IMR-90 (cell line): ENCODE measurements at regions not wholly inside any gene's neighbourhood (a gene's known extent, or its start where the extent isn't known, plus 50 kb on each side); places are given as distances from the start of the nearest gene placed in this dataset.

Experiments
- ATAC-seq: fragments of 200-7000 bp; cut with Tn5 transposase; 2 replicates; pipeline ENCODE4 v1.9.1; 2020; ENCODE audit warnings: low read depth, mild to moderate bottlenecking, moderate library complexity
- BruUV-seq: library from RNA; stranded (reverse); fragments of 400-500 nt; replicated peaks from 2 replicates; lab custom pipeline; 2021; lab: Mats Ljungman, UMichigan
- CTCF ChIA-PET: fragments of 300-600 bp; formaldehyde crosslinking; extraction: SDS; loops from one replicate; lab custom pipeline; 2021; ENCODE audit warnings: antibody characterized with exemption; lab: Yijun Ruan, JAX
- POLR2A ChIA-PET: fragments of 300-600 bp; sonication (Branson Sonifier 250); formaldehyde crosslinking; loops from one replicate; lab custom pipeline; 2022; ENCODE audit warnings: antibody characterized with exemption; ENCODE audit not compliant: unreplicated experiment; lab: Charles Lee
- DNase-seq: peaks from one replicate; pipeline ENCODE4 v3.0.0; 2013
- H2AFZ ChIP-seq: replicated peaks from 2 replicates; pipeline ENCODE3; 2013; ENCODE audit warnings: low read length, mild to moderate bottlenecking; ENCODE audit not compliant: poor library complexity
- H2AK5ac ChIP-seq: 2 replicates; pipeline ENCODE4 v1.6.1; 2013; ENCODE audit warnings: low read depth, low read length, inconsistent platforms
- H2AK9ac ChIP-seq: replicated peaks from 2 replicates; pipeline ENCODE3; 2013; ENCODE audit warnings: mild to moderate bottlenecking, low read depth, low read length, moderate library complexity; ENCODE audit not compliant: poor library complexity
- H2BK120ac ChIP-seq: 2 replicates; pipeline ENCODE4 v1.6.1; 2013; ENCODE audit warnings: low read depth, low read length, inconsistent platforms
- H2BK15ac ChIP-seq: 3 replicates; pipeline ENCODE4 v1.6.1; 2013; ENCODE audit warnings: low read depth, low read length, inconsistent platforms
- H2BK20ac ChIP-seq: 2 replicates; pipeline ENCODE4 v1.6.1; 2013; ENCODE audit warnings: low read depth, mild to moderate bottlenecking, inconsistent platforms, low read length, moderate library complexity
- H2BK5ac ChIP-seq: 2 replicates; pipeline ENCODE4 v1.6.1; 2013; ENCODE audit warnings: mild to moderate bottlenecking, low read depth, low read length, inconsistent platforms; ENCODE audit not compliant: poor library complexity, severe bottlenecking
- H3K14ac ChIP-seq: replicated peaks from 2 replicates; pipeline ENCODE4 v1.6.1; 2013; ENCODE audit warnings: low read depth, low read length, inconsistent platforms
- H3K18ac ChIP-seq: 2 replicates; pipeline ENCODE4 v1.6.1; 2013; ENCODE audit warnings: low read depth, low read length, control low read depth
- H3K23ac ChIP-seq: 2 replicates; pipeline ENCODE4 v1.6.1; 2013; ENCODE audit warnings: low read depth, low read length, inconsistent platforms
- H3K27ac ChIP-seq: 2 replicates; pipeline ENCODE4 v1.5.1; 2013; ENCODE audit warnings: mild to moderate bottlenecking, control low read depth, low read length; ENCODE audit not compliant: insufficient read depth
- H3K27me3 ChIP-seq: 2 replicates; pipeline ENCODE4 v1.6.1; 2013; ENCODE audit warnings: low read length; ENCODE audit not compliant: control insufficient read depth, insufficient read depth
- H3K36me3 ChIP-seq: 2 replicates; pipeline ENCODE4 v1.6.1; 2013; ENCODE audit warnings: low read length, mixed read lengths; ENCODE audit not compliant: control insufficient read depth, insufficient read depth
- H3K4ac ChIP-seq: 2 replicates; pipeline ENCODE4 v1.6.1; 2013; ENCODE audit warnings: low read depth, low read length, inconsistent platforms
- H3K4me1 ChIP-seq: 2 replicates; pipeline ENCODE4 v1.6.1; 2013; ENCODE audit warnings: low read length, mixed read lengths; ENCODE audit not compliant: control insufficient read depth, insufficient read depth
- H3K4me2 ChIP-seq: 2 replicates; pipeline ENCODE4 v1.6.1; 2013; ENCODE audit warnings: low read depth, mild to moderate bottlenecking, control low read depth, low read length, moderate library complexity
- H3K4me3 ChIP-seq: 2 replicates; pipeline ENCODE4 v1.5.1; 2013; ENCODE audit warnings: low read depth, mild to moderate bottlenecking, control low read depth, low read length, moderate library complexity; ENCODE audit not compliant: insufficient read depth
- H3K56ac ChIP-seq: 2 replicates; pipeline ENCODE4 v1.6.1; 2013; ENCODE audit warnings: low read length, inconsistent platforms; ENCODE audit not compliant: insufficient read depth; ENCODE audit errors: extremely low read depth
- H3K79me1 ChIP-seq, 2 experiments: 2 replicates each; pipeline ENCODE4 v1.6.1; 2013; ENCODE audit warnings: low read length in 2 of 2, inconsistent platforms in 1 of 2, low read depth in 1 of 2
- H3K9ac ChIP-seq: 2 replicates; pipeline ENCODE4 v1.6.1; 2013; ENCODE audit warnings: low read depth, low read length, control low read depth
- H3K9me1 ChIP-seq: 2 replicates; pipeline ENCODE4 v1.6.1; 2013; ENCODE audit warnings: low read length, inconsistent platforms; ENCODE audit not compliant: insufficient read depth
- H3K9me3 ChIP-seq: 2 replicates; pipeline ENCODE4 v1.6.1; 2013; ENCODE audit warnings: low read length; ENCODE audit not compliant: control insufficient read depth, insufficient read depth
- H4K20me1 ChIP-seq: 2 replicates; pipeline ENCODE4 v1.6.1; 2013; ENCODE audit warnings: low read length, inconsistent platforms; ENCODE audit not compliant: insufficient read depth
- H4K5ac ChIP-seq: 2 replicates; pipeline ENCODE4 v1.6.1; 2013; ENCODE audit warnings: mild to moderate bottlenecking, low read depth, low read length, control low read depth
- H4K8ac ChIP-seq, 2 experiments: 2 replicates each; pipeline ENCODE4 v1.6.1; 2013; ENCODE audit warnings: low read depth in 2 of 2, low read length in 2 of 2, control low read depth in 1 of 2, inconsistent platforms in 1 of 2
- H4K91ac ChIP-seq: 2 replicates; pipeline ENCODE4 v1.6.1; 2013; ENCODE audit warnings: low read depth, low read length, inconsistent platforms; ENCODE audit not compliant: insufficient read depth
- BHLHE40 ChIP-seq: fragments of 150-350 bp; IDR thresholded peaks from 2 replicates; pipeline ENCODE4 v1.6.1; 2016; ENCODE audit warnings: mild to moderate bottlenecking, low read depth, low read length
- CEBPB ChIP-seq: IDR thresholded peaks from 2 replicates; pipeline ENCODE4 v1.6.1; 2012; ENCODE audit warnings: low read depth, low read length, improper control_type of control experiment
- CHD1 ChIP-seq: IDR thresholded peaks from 2 replicates; pipeline ENCODE4 v1.6.1; 2012; ENCODE audit warnings: low read depth, low read length, improper control_type of control experiment
- CTCF ChIP-seq: conservative IDR thresholded peaks from 2 replicates; pipeline ENCODE4 v1.5.1; 2012; ENCODE audit warnings: mild to moderate bottlenecking, low read depth, low read length, improper control_type of control experiment
- ELK1 ChIP-seq: fragments of 150-350 bp; IDR thresholded peaks from 2 replicates; pipeline ENCODE4 v1.6.1; 2016; ENCODE audit warnings: low read depth, mild to moderate bottlenecking, low read length, moderate library complexity, borderline replicate concordance
- FOS ChIP-seq: fragments of 150-350 bp; IDR thresholded peaks from 2 replicates; pipeline ENCODE4 v1.6.1; 2016; ENCODE audit warnings: low read depth, low read length
- MAFK ChIP-seq: IDR thresholded peaks from 2 replicates; pipeline ENCODE4 v1.6.1; 2012; ENCODE audit warnings: low read depth, low read length, improper control_type of control experiment
- MXI1 ChIP-seq: IDR thresholded peaks from 2 replicates; pipeline ENCODE4 v1.6.1; 2012; ENCODE audit warnings: low read depth, mild to moderate bottlenecking, low read length, moderate library complexity, borderline replicate concordance
- NFE2L2 ChIP-seq: fragments of 150-350 bp; IDR thresholded peaks from 2 replicates; pipeline ENCODE4 v1.6.1; 2016; ENCODE audit warnings: low read depth, mild to moderate bottlenecking, low read length
- POLR2A ChIP-seq: IDR thresholded peaks from 2 replicates; pipeline ENCODE4 v1.6.1; 2012; ENCODE audit warnings: mild to moderate bottlenecking, low read depth, low read length
- RCOR1 ChIP-seq: IDR thresholded peaks from 2 replicates; pipeline ENCODE4 v1.6.1; 2012; ENCODE audit warnings: mild to moderate bottlenecking, low read length, improper control_type of control experiment; ENCODE audit not compliant: insufficient replicate concordance
- RFX5 ChIP-seq: IDR thresholded peaks from 2 replicates; pipeline ENCODE4 v1.8.0; 2012; ENCODE audit warnings: low read depth, mild to moderate bottlenecking, low read length, moderate library complexity
- SMC3 ChIP-seq: fragments of 150-350 bp; IDR thresholded peaks from 2 replicates; pipeline ENCODE4 v1.6.1; 2016; ENCODE audit warnings: low read depth, mild to moderate bottlenecking, antibody characterized with exemption, low read length, moderate library complexity
- WGBS, 2 experiments: methylation state at CpG; one replicate each; pipeline versions ENCODE4 v1.1.5 to v1.1.7; 2013; ENCODE audit warnings: missing lambda C conversion rate in 2 of 2; ENCODE audit not compliant: insufficient read length in 1 of 2; ENCODE audit errors: extremely low coverage in 2 of 2; 5-methylcytosine and 5-hydroxymethylcytosine counted together
- dilution Hi-C: fragments of 300-500 bp; cut with HindIII; formaldehyde crosslinking; loops from one replicate; pipeline ENCODE4 v1.14.3; 2018; ENCODE audit warnings: low sequenced_read_pairs; ENCODE audit not compliant: unreplicated experiment
- in situ Hi-C: fragments of 300-500 bp; cut with MboI; formaldehyde crosslinking; loops from 3 replicates; pipeline ENCODE4 v1.14.3; 2019; ENCODE audit warnings: low sequenced_read_pairs, inconsistent platforms, mixed read lengths
- intact Hi-C: fragments of 100-400 bp; cut with micrococcal nuclease; formaldehyde crosslinking; loops from 2 replicates; pipeline ENCODE4 v1.10.0; 2022
- TF ChIP-seq, protein P1 (sequence below): fragments of 150-350 bp; IDR thresholded peaks from 2 replicates; pipeline ENCODE4 v1.6.1; 2017; ENCODE audit warnings: mild to moderate bottlenecking, antibody characterized with exemption, low read length, low read depth

DNA sequence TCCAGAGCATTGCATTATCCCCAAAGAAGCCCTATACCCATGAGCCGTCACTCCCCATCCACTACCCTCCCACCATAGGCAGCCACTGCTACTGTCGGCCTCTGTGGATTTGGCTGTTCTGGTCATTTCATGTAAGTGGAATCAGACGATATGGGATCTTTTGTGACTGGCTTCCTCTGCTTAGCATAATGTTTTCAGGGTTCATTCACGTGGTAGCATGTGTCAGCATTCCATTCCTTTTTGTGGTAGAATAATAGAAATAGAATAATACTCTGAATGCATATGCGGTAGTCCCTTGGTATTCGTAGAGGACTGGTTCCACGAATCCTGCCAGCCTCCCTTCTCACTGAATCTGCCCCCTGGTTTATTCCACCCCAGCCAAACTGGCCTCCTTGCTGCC, 402.6 kb upstream of the SULF2 start:
- Histone ChIP-seq H2AK5ac (no peak overlapping the region), H3K4me2 (no peak overlapping the region), H4K5ac (no peak overlapping the region), H2AK9ac (no peak overlapping the region), H3K27ac (no peak overlapping the region), H3K14ac (no peak overlapping the region), H2BK5ac (no peak overlapping the region), H2BK20ac (no peak overlapping the region), H3K4ac (no peak overlapping the region), H2AFZ (no peak overlapping the region), H3K27me3 (no peaks in the 10 kb centered on the region), H3K4me1 (no peaks in the 10 kb centered on the region), H3K9ac (no peak overlapping the region), H3K4me3 (no peak overlapping the region), H4K8ac (no peak overlapping the region), H3K36me3 (no peaks in the 10 kb centered on the region), H4K91ac (no peak overlapping the region), H2BK15ac (no peak overlapping the region), H3K56ac (no peak overlapping the region), H4K20me1 (no peaks in the 10 kb centered on the region), H3K23ac (no peak overlapping the region), H3K9me3 (no peaks in the 10 kb centered on the region), H3K18ac (no peak overlapping the region), H3K9me1 (no peaks in the 10 kb centered on the region), H3K79me1 (no peaks in the 10 kb centered on the region), H2BK120ac (no peak overlapping the region)
- CTCF ChIA-PET = no interaction called here
- intact Hi-C loops = no loop called here
- peak; percentile 21 for DNase-seq
- no peak for ATAC-seq
- TF ChIP-seq RFX5 (no peak), RCOR1 (no peak), SMC3 (no peak), POLR2A (no peak), FOS (no peak), CHD1 (no peak), CEBPB (no peak), MXI1 (no peak), ELK1 (no peak), MAFK (no peak), NFE2L2 (no peak), CTCF (no peak), BHLHE40 (no peak)
- TF ChIP-seq, protein P1, sequence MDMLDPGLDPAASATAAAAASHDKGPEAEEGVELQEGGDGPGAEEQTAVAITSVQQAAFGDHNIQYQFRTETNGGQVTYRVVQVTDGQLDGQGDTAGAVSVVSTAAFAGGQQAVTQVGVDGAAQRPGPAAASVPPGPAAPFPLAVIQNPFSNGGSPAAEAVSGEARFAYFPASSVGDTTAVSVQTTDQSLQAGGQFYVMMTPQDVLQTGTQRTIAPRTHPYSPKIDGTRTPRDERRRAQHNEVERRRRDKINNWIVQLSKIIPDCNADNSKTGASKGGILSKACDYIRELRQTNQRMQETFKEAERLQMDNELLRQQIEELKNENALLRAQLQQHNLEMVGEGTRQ = no peak
- in situ Hi-C loops = no loop called here
- BruUV-seq = no TSS peak
- POLR2A ChIA-PET = no interaction called here
- WGBS, 2 experiments = no CpG with 5 or more reads among the region's 7 CpGs
- dilution Hi-C loops = no loop called here
